ENCODE measurements at regions not wholly inside any gene's neighbourhood (a gene's known extent, or its start where the extent isn't known, plus 50 kb on each side); places are given as distances from the start of the nearest gene placed in this dataset.

DNA sequence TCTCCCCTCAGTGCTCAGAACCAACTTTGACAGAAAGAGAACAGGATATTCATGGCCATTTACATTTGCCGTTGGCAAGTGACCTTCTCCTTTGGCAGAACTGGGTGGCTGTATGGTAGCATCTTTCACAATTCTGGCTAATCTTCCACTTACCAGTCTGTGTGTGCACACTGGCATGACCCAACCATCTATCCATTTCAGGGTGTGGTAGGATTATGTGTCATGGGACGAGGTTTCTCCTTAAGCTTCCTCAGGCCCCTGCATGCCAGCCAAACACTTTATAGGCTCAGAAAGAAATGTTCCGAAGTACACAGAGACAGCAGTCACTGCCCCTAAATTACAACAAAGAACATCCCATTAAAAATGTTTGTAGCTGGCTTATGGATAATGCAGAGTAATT lies 497.1 kb downstream of the NFIB start (continued):
- TF ChIP-seq, protein P1, sequence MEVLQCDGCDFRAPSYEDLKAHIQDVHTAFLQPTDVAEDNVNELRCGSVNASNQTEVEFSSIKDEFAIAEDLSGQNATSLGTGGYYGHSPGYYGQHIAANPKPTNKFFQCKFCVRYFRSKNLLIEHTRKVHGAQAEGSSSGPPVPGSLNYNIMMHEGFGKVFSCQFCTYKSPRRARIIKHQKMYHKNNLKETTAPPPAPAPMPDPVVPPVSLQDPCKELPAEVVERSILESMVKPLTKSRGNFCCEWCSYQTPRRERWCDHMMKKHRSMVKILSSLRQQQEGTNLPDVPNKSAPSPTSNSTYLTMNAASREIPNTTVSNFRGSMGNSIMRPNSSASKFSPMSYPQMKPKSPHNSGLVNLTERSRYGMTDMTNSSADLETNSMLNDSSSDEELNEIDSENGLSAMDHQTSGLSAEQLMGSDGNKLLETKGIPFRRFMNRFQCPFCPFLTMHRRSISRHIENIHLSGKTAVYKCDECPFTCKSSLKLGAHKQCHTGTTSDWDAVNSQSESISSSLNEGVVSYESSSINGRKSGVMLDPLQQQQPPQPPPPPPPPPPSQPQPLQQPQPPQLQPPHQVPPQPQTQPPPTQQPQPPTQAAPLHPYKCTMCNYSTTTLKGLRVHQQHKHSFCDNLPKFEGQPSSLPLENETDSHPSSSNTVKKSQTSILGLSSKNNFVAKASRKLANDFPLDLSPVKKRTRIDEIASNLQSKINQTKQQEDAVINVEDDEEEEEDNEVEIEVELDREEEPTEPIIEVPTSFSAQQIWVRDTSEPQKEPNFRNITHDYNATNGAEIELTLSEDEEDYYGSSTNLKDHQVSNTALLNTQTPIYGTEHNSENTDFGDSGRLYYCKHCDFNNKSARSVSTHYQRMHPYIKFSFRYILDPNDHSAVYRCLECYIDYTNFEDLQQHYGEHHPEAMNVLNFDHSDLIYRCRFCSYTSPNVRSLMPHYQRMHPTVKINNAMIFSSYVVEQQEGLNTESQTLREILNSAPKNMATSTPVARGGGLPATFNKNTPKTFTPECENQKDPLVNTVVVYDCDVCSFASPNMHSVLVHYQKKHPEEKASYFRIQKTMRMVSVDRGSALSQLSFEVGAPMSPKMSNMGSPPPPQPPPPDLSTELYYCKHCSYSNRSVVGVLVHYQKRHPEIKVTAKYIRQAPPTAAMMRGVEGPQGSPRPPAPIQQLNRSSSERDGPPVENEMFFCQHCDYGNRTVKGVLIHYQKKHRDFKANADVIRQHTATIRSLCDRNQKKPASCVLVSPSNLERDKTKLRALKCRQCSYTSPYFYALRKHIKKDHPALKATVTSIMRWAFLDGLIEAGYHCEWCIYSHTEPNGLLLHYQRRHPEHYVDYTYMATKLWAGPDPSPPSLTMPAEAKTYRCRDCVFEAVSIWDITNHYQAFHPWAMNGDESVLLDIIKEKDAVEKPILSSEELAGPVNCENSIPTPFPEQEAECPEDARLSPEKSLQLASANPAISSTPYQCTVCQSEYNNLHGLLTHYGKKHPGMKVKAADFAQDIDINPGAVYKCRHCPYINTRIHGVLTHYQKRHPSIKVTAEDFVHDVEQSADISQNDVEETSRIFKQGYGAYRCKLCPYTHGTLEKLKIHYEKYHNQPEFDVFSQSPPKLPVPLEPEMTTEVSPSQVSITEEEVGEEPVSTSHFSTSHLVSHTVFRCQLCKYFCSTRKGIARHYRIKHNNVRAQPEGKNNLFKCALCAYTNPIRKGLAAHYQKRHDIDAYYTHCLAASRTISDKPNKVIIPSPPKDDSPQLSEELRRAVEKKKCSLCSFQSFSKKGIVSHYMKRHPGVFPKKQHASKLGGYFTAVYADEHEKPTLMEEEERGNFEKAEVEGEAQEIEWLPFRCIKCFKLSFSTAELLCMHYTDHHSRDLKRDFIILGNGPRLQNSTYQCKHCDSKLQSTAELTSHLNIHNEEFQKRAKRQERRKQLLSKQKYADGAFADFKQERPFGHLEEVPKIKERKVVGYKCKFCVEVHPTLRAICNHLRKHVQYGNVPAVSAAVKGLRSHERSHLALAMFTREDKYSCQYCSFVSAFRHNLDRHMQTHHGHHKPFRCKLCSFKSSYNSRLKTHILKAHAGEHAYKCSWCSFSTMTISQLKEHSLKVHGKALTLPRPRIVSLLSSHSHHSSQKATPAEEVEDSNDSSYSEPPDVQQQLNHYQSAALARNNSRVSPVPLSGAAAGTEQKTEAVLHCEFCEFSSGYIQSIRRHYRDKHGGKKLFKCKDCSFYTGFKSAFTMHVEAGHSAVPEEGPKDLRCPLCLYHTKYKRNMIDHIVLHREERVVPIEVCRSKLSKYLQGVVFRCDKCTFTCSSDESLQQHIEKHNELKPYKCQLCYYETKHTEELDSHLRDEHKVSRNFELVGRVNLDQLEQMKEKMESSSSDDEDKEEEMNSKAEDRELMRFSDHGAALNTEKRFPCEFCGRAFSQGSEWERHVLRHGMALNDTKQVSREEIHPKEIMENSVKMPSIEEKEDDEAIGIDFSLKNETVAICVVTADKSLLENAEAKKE (CRISPR knock-in tag; IDR thresholded peaks at IDR 0.05) = no peak
- TF ChIP-seq EZH2phosphoT487 (IDR thresholded peaks at IDR 0.05; ENCODE audit: unreplicated experiment) = no peak
- TF ChIP-seq ETS1 (IDR thresholded peaks at IDR 0.05) = no peak
- TF ChIP-seq NANOG (IDR thresholded peaks at IDR 0.05; ENCODE audit: borderline replicate concordance) = no peak
- no peak for TF ChIP-seq CREB1 (CRISPR knock-in tag; IDR thresholded peaks at IDR 0.05; ENCODE audit: low read depth)
- no peak for TF ChIP-seq EZH2 (IDR thresholded peaks at IDR 0.05; ENCODE audit: low read depth, unreplicated experiment)

DNA sequence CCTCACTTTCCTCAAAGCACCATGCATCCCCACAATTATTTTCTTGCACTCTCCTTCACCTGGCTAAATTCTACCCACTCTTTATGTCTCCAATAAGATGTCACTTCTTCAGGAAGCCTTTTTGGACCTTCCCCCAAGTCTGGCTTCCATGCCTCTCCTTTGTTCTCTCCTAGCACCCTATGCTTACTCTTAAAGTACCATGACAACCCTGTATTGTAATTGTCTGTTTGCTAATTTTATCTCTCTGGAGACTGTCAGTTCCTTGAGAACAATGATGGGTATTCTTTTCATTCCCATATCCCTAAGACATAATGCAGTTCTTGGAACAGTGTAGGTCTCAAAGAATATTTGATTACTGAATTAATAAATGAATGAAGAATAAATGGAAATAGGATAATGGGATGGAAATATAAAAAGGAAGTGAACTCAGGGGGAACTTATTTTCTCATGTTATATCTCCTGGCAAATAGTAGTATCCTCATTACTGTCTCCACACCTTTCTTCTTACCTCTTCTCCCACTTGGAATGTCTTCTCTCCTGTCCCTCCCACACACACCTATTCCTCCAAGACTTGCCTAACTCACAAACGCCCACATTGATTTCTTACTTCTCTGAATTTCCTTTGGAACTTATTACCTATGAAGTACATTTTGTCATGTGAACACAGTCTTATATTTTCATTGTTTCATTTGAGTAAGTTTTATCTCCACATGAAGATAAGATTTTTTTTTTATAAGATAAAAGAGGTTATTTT lies 499.1 kb downstream of the NFIB start:
- Histone ChIP-seq H3K4me3 (no peak overlapping the region), H2AFZ (no peak overlapping the region), H3K27ac (ENCODE audit: low read depth) (no peak overlapping the region), H3F3A (replicated peaks; ENCODE audit: low read depth) (no peaks in the 10 kb centered on the region), H3K4me2 (no peak overlapping the region), H3K79me2 (replicated peaks; ENCODE audit: insufficient read depth) (no peaks in the 10 kb centered on the region), H3K36me3 (ENCODE audit: insufficient read depth) (no peaks in the 10 kb centered on the region), H3K9me2 (ENCODE audit: insufficient read depth) (peaks cover 31% of the 10 kb centered on the region), H3K27me3 (ENCODE audit: insufficient read depth) (no peaks in the 10 kb centered on the region), H3K4me1 (ENCODE audit: insufficient read depth) (no peaks in the 10 kb centered on the region), H4K20me1 (replicated peaks; ENCODE audit: insufficient read depth) (no peaks in the 10 kb centered on the region)
- no peak for DNase-seq (ENCODE audit: low spot score)
- Mint-ChIP-seq H3K9me3 (peaks cover 5% of the 10 kb centered on the region), H3K27ac (no peak overlapping the region), H3K4me3 (no peak overlapping the region), H3K36me3 (ENCODE audit: low read depth) (peaks cover 3% of the 10 kb centered on the region), H3K27me3 (ENCODE audit: insufficient read depth, low read depth, poor library complexity) (peaks cover 1% of the 10 kb centered on the region), H3K4me1 (no peaks in the 10 kb centered on the region)
- no peak for TF ChIP-seq ETS1 (IDR thresholded peaks at IDR 0.05)
- TF ChIP-seq, protein P2, sequence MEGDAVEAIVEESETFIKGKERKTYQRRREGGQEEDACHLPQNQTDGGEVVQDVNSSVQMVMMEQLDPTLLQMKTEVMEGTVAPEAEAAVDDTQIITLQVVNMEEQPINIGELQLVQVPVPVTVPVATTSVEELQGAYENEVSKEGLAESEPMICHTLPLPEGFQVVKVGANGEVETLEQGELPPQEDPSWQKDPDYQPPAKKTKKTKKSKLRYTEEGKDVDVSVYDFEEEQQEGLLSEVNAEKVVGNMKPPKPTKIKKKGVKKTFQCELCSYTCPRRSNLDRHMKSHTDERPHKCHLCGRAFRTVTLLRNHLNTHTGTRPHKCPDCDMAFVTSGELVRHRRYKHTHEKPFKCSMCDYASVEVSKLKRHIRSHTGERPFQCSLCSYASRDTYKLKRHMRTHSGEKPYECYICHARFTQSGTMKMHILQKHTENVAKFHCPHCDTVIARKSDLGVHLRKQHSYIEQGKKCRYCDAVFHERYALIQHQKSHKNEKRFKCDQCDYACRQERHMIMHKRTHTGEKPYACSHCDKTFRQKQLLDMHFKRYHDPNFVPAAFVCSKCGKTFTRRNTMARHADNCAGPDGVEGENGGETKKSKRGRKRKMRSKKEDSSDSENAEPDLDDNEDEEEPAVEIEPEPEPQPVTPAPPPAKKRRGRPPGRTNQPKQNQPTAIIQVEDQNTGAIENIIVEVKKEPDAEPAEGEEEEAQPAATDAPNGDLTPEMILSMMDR (conservative IDR thresholded peaks at IDR 0.05; ENCODE audit: low read depth in 2 of 2) = no peak
- TF ChIP-seq JUNB (IDR thresholded peaks at IDR 0.05; ENCODE audit: unreplicated experiment) = no peak
- TF ChIP-seq STAT1 (IDR thresholded peaks at IDR 0.05; ENCODE audit: unreplicated experiment) = no peak
- no peak for TF ChIP-seq NANOG (IDR thresholded peaks at IDR 0.05; ENCODE audit: borderline replicate concordance)
- no peak for ATAC-seq

All from GM23338 (cell line).